ENCODE measurements at regions not wholly inside any gene's neighbourhood (a gene's known extent, or its start where the extent isn't known, plus 50 kb on each side); places are given as distances from the start of the nearest gene placed in this dataset.

DNA sequence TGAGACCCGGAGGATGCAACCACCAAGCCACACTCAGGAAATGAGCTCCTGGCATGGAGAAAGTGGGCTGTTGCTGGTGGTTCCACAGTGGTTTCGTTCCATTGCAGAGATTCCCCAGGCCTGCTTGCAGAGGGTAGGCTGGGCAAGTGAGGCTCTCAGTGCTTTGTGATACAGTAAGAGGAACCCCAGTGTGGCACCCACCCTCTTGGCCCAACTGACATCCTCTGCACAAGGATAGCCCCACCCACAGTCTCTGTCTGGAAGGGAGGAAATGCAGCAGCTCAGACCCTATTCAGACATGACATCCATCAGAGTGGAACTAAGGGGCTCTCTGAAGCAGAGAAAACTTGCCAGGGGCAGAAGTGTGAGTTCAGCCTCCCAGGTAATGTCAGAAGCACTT, 69.6 kb upstream of the FSTL4 start:
- DNase-seq (ENCODE audit: low read depth in 1 of 2, low spot score in 1 of 2), result no peak
- Histone ChIP-seq H3K27ac (replicated peaks) (no peak overlapping the region), H3K4me3 (replicated peaks; ENCODE audit: insufficient read depth, low read length) (no peak overlapping the region), H3K27me3 (ENCODE audit: insufficient read depth, poor library complexity, severe bottlenecking) (no peaks in the 10 kb centered on the region)
- TF ChIP-seq CTCF (IDR thresholded peaks at IDR 0.05; ENCODE audit: insufficient read depth, low read length), result no peak
- no peak for TF ChIP-seq GABPA (IDR thresholded peaks at IDR 0.05; ENCODE audit: low read depth)
- TF ChIP-seq POLR2AphosphoS5 (IDR thresholded peaks at IDR 0.05; ENCODE audit: low read depth), result no peak
- no peak for TF ChIP-seq SPI1 (IDR thresholded peaks at IDR 0.05; ENCODE audit: borderline replicate concordance, low read depth)
- TF ChIP-seq, protein P1, sequence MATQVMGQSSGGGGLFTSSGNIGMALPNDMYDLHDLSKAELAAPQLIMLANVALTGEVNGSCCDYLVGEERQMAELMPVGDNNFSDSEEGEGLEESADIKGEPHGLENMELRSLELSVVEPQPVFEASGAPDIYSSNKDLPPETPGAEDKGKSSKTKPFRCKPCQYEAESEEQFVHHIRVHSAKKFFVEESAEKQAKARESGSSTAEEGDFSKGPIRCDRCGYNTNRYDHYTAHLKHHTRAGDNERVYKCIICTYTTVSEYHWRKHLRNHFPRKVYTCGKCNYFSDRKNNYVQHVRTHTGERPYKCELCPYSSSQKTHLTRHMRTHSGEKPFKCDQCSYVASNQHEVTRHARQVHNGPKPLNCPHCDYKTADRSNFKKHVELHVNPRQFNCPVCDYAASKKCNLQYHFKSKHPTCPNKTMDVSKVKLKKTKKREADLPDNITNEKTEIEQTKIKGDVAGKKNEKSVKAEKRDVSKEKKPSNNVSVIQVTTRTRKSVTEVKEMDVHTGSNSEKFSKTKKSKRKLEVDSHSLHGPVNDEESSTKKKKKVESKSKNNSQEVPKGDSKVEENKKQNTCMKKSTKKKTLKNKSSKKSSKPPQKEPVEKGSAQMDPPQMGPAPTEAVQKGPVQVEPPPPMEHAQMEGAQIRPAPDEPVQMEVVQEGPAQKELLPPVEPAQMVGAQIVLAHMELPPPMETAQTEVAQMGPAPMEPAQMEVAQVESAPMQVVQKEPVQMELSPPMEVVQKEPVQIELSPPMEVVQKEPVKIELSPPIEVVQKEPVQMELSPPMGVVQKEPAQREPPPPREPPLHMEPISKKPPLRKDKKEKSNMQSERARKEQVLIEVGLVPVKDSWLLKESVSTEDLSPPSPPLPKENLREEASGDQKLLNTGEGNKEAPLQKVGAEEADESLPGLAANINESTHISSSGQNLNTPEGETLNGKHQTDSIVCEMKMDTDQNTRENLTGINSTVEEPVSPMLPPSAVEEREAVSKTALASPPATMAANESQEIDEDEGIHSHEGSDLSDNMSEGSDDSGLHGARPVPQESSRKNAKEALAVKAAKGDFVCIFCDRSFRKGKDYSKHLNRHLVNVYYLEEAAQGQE (IDR thresholded peaks at IDR 0.05; ENCODE audit: insufficient replicate concordance, low read depth), result no peak

DNA sequence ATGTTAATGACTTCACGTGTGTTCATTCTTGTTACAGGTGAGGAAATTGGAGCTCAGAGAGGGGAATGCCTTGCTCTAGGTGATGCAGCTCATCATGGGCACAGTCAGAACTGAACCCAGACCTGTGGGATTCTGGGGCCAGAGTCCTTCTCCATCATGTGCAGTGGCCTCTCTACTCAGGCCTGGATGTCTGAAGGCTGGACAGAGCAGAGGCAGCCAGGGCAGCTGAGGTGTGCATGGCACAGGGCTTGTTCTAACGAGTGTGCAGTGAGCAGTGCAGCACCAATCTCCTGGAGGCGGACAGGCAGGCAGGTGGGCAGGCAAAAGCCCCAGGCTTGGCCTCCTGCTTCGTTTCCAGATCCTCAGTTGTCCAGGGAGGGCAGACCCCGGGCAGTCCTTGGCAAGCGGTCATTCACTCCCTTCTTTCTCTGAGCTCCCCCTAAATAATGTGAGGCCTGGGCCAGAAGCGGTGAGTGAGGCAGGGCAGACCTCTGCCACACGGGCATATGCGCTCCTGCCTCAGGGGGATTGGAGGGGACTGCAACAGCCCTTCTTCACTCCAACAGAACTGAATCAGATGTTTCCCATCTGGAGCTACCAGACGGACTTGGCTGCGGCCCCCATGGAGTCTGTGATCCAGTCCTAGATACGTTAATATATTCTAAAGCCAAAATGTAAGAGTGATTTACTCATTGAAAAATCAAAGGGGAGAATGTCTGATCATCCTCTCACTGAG, 68.7 kb upstream of the FSTL4 start:
- no peaks in the 10 kb centered on the region for H3K27me3 ChIP-seq (ENCODE audit: insufficient read depth, poor library complexity, severe bottlenecking)
- TF ChIP-seq POLR2AphosphoS5 (IDR thresholded peaks at IDR 0.05; ENCODE audit: low read depth), result no peak
- TF ChIP-seq GABPA (IDR thresholded peaks at IDR 0.05; ENCODE audit: low read depth), result no peak
- TF ChIP-seq, protein P1 (IDR thresholded peaks at IDR 0.05; ENCODE audit: insufficient replicate concordance, low read depth), result no peak
- no peak for TF ChIP-seq SPI1 (IDR thresholded peaks at IDR 0.05; ENCODE audit: borderline replicate concordance, low read depth)
- TF ChIP-seq CTCF (IDR thresholded peaks at IDR 0.05; ENCODE audit: insufficient read depth, low read length), result no peak

DNA sequence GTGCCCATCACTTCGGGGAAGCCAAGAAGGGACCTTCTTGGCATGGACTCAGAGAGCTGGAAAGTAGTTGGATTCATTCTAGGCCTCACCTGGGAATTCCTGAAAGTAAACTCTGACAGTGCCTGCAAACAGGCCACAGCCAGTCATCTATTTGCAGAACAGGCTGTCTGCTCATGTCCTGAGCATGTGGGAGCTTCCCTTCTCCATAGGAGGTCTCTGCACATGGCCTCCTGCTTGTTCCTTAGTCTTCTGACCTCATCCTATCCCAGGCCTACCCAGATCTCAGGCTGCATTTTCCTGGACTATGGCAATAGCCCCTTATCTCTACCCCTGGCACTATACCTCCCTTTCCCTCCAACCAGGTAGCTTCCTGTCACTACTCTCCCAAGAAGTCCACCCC, 67.2 kb upstream of the FSTL4 start:
- H3K27ac ChIP-seq (replicated peaks), result no peak overlapping the region
- TF ChIP-seq SPI1 (IDR thresholded peaks at IDR 0.05; ENCODE audit: borderline replicate concordance, low read depth), result no peak
- TF ChIP-seq POLR2AphosphoS5 (IDR thresholded peaks at IDR 0.05; ENCODE audit: low read depth), result no peak
- TF ChIP-seq GABPA (IDR thresholded peaks at IDR 0.05; ENCODE audit: low read depth), result no peak
- no peak for TF ChIP-seq CTCF (IDR thresholded peaks at IDR 0.05; ENCODE audit: insufficient read depth, low read length)
- TF ChIP-seq, protein P1 (IDR thresholded peaks at IDR 0.05; ENCODE audit: insufficient replicate concordance, low read depth), result no peak
- no peaks in the 10 kb centered on the region for H3K27me3 ChIP-seq (ENCODE audit: insufficient read depth, poor library complexity, severe bottlenecking)
- no peak for DNase-seq (ENCODE audit: low read depth in 1 of 2, low spot score in 1 of 2)
- no peak overlapping the region for H3K4me3 ChIP-seq (replicated peaks; ENCODE audit: insufficient read depth, low read length)

More for the DNA sequence above, 68.7 kb upstream of the FSTL4 start:
- H3K4me3 ChIP-seq (replicated peaks; ENCODE audit: insufficient read depth, low read length), result no peak overlapping the region
- no peak for DNase-seq (ENCODE audit: low read depth in 1 of 2, low spot score in 1 of 2)
- no peak overlapping the region for H3K27ac ChIP-seq (replicated peaks)

All from HL-60 (cell line).